GM19240 (cell line): ENCODE measurements at regions not wholly inside any gene's neighbourhood (a gene's known extent, or its start where the extent isn't known, plus 50 kb on each side); places are given as distances from the start of the nearest gene placed in this dataset.

Source experiments
- DNase-seq: peaks from one replicate; pipeline ENCODE4 v3.0.0; 2011; ENCODE audit warnings: low spot score; ENCODE audit not compliant: insufficient read length

GRCh38 chr15:26477044-26477443 is 295.8 kb downstream of the GABRB3 start:
- no peak for DNase-seq

GRCh38 chr15:26475554-26475953 is 297.3 kb downstream of the GABRB3 start:
- no peak for DNase-seq

GRCh38 chr15:26472661-26473060 is 300.2 kb downstream of the GABRB3 start:
- DNase-seq, result no peak

DNA sequence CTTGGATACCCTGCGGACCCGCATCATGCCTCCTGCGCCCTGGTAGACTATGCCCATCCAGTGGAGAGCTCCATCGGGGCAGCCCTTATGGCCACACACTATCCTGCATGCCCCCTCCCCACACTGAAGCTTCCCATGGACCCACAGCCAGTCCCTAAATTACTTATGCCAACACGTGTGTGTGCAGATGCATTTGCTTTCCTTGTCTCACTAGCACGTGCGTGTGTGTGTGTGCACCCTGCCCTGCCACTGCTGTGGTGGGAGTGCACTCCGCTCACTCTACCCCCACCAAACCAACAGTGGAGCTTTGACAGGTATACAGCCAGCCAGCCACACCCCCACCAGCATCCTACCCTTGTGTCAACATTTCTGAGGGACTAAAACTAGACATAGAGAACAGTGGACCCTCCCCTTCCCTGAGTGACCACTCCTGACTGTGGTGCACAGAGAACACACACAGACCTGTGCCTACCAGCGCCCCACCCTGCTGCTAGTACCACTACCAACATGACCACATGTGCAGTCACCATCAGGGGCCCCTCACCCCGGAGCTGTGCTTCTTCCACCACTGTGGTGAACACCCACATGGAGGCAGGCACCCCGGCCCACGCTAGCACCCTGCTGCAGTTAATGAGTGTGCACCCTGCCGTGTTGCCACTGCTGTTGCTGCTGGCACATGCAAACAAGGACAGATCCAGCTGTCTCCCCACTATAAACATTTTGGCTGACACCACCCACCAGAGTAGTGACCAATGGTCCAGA is 310.8 kb downstream of the GABRB3 start:
- DNase-seq, result no peak

- no peak for DNase-seq
These were observed 312.7 kb downstream of the GABRB3 start for GRCh38 chr15:26460165-26460564.

- no peak for DNase-seq
These were observed 317.0 kb downstream of the GABRB3 start for GRCh38 chr15:26455828-26456227.

DNA sequence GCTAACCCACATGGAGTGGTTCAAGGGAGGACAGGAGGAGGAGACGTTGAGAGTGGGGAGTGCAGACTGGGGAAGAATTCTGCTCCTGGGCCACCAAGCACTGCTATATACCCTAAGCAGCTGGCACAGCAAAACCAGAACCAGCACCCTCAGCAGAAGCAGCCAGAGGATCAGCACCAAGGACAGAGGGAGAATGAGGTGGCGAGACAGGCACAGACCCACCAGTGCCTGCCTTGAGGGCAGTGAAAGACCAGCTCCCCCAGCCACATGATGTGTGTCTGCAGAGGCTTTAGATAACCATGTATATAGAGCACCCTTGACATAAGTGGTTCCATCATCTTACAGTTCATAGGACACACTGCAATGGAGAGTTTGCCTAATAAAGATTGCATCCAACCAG is 319.0 kb downstream of the GABRB3 start:
- no peak for DNase-seq

GRCh38 chr15:26451995-26452394 is 320.9 kb downstream of the GABRB3 start:
- no peak for DNase-seq

- DNase-seq, result no peak
These were observed 323.6 kb downstream of the GABRB3 start for GRCh38 chr15:26449291-26449690.

DNA sequence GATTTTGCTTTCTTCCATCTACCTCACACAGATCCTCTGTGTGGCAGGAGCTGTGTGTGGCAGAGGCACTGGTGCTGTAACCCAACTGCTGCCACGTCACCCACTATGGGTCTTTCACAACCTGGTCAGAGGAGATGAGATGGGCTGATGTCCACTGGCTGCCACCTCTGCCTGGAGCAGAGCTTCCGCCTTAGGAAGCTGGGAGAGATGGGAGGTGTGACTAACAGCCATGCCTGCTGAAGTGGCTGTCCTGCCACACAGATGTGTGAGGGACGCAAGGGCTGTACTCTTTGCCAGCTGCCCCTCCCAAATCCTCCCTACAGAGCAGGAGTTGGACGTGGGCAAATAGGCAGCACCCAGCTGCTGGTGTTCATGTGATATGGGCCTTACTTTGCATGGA is 329.5 kb downstream of the GABRB3 start:
- DNase-seq, result no peak

- no peak for DNase-seq
These were observed 330.2 kb downstream of the GABRB3 start for GRCh38 chr15:26442680-26443079.

GRCh38 chr15:26439681-26440080 is 333.2 kb downstream of the GABRB3 start:
- no peak for DNase-seq

DNA sequence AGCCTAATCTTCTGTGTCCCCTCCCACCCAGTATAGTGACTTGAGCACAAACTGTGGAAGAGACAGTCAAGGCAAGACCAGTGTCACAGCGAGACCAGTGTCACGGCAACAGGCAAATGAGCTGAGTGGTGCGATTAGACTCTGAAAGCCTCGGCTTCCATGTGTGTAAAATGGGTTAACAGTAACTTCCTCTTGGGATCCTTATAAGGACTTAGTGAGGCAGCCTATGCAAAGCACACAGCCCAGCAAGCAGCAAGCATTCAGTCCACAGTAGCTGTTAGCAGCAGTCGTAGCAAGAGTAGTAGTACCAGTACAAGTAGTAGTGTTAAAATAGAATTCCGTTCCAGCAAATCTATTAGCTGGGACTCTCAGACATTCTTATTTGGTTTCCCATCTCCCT is 334.1 kb downstream of the GABRB3 start:
- no peak for DNase-seq

- no peak for DNase-seq
These were observed 334.6 kb downstream of the GABRB3 start for GRCh38 chr15:26438316-26438715.

DNA sequence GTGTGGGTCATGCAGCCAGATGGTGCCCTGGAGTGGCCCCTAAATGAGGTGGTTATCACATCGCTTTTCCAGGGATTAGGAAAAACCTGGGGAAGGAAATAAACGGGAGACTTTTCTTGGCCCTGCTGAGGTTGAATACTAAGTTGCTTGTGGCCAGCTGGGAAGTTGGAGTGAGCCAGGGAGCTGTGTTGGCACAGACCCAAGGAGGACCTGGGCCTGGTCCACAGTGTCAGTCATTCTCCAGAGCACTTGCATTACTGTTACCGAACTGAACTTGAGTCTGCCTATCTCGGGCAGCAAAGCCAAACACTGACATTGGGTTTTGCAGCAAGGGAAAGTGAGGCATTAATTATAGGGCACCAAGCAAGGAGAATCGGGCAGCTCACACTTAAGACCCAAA is 339.0 kb downstream of the GABRB3 start:
- no peak for DNase-seq

- no peak for DNase-seq
These were observed 339.8 kb downstream of the GABRB3 start for GRCh38 chr15:26433060-26433459.

- DNase-seq, result no peak
These were observed 351.8 kb downstream of the GABRB3 start for GRCh38 chr15:26421065-26421464.

DNA sequence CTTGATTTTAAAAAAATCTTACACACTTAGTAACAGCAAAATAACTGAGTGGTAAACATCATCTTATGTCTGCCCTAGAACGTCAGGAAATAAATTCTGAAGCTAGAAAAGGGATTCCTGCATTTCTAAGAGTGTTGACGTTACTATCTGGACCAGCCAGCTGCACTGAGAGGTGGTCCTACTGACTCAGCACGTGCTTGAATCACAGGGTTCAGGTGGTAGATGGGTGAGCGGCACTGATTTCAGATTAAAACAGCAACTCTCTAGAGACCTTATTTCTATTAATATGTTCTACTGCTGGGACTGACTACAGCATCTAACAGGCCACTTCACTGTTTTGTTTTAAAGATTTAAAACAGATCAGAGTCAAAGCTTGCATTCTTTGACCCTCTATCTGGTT is 377.2 kb downstream of the GABRB3 start:
- DNase-seq, result no peak

DNA sequence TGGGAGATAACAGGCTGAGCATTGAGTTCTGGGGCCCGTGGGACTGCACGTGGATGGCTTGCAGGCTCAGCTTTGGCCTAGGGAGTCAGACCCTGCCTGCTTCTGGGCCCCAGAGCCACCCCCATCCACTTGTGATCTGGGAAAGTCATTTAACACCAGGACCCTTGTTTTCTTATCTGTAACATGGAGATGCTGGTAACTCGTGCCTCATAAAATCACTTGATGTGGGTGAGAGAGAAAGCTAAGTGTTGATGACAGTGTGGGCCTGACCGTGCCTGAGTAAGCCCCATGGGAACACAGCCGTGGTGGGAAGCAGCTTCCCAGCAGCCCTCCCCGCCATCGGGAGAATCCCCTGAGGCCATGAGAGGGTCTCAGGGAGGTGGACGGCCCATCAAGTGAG is 378.1 kb downstream of the GABRB3 start:
- DNase-seq, result no peak

DNA sequence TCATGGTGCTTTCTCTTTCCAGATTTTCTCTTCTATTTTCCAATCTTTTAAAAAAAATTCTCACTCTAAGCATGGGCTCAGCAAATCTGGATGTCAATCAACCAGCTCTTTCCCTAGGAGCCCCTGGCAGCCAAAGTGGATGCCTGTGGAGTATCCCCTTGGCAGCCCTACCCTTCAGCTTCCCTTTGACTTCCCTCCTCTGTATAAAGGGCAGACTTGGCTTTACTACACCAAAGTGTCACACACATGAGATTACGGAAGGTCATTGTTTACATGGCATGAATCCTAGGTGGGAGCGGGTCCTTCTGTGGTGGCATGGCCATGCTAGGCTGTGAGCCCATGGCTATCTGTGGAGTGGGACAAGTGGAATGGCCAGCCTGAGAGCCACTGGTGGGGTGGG is 379.9 kb downstream of the GABRB3 start:
- DNase-seq, result no peak

GRCh38 chr15:26391567-26392194 is 381.2 kb downstream of the GABRB3 start:
- no peak for DNase-seq

GRCh38 chr15:26382444-26383072 is 390.3 kb downstream of the GABRB3 start:
- DNase-seq, result no peak

- DNase-seq, result no peak
These were observed 394.6 kb downstream of the GABRB3 start for GRCh38 chr15:26378304-26378703.
